ENCODE measurements at regions not wholly inside any gene's neighbourhood (a gene's known extent, or its start where the extent isn't known, plus 50 kb on each side); places are given as distances from the start of the nearest gene placed in this dataset.

GRCh38 chr6:1091900-1092299 lies 220.0 kb upstream of the FOXQ1 start:
- no peak for DNase-seq

- no peak for DNase-seq
These were observed 222.0 kb upstream of the FOXQ1 start for GRCh38 chr6:1089859-1090258.

GRCh38 chr6:1088492-1089001 lies 223.4 kb upstream of the FOXQ1 start:
- no peak for DNase-seq

- DNase-seq: no peak
These were observed 224.6 kb upstream of the FOXQ1 start for GRCh38 chr6:1087154-1087843.

GRCh38 chr6:1086446-1087153 lies 225.3 kb upstream of the FOXQ1 start:
- no peak for DNase-seq

GRCh38 chr6:1082285-1082935 lies 229.5 kb upstream of the FOXQ1 start:
- DNase-seq: no peak

- DNase-seq: no peak
These were observed 230.2 kb upstream of the FOXQ1 start for GRCh38 chr6:1081551-1082284.

GRCh38 chr6:1080453-1081337 lies 231.2 kb upstream of the FOXQ1 start:
- DNase-seq: no peak

GRCh38 chr6:1079525-1079924 lies 232.4 kb upstream of the FOXQ1 start:
- no peak for DNase-seq

GRCh38 chr6:1077478-1078416 lies 234.2 kb upstream of the FOXQ1 start:
- DNase-seq: no peak

- no peak for DNase-seq
These were observed 235.1 kb upstream of the FOXQ1 start for GRCh38 chr6:1076531-1077459.

- no peak for DNase-seq
These were observed 236.0 kb upstream of the FOXQ1 start for GRCh38 chr6:1075880-1076279.

GRCh38 chr6:1075444-1075843 lies 236.5 kb upstream of the FOXQ1 start:
- no peak for DNase-seq

GRCh38 chr6:1070085-1070521 lies 241.8 kb upstream of the FOXQ1 start:
- DNase-seq: no peak

GRCh38 chr6:1068905-1069304 lies 243.0 kb upstream of the FOXQ1 start:
- DNase-seq: no peak

- no peak for DNase-seq
These were observed 243.8 kb upstream of the FOXQ1 start for GRCh38 chr6:1068068-1068467.

- no peak for DNase-seq
These were observed 244.6 kb upstream of the FOXQ1 start for GRCh38 chr6:1067346-1067745.

GRCh38 chr6:1066449-1067090 lies 245.3 kb upstream of the FOXQ1 start:
- DNase-seq: no peak
